Fibroblast of pulmonary artery (primary cell): ENCODE measurements at regions not wholly inside any gene's neighbourhood (a gene's known extent, or its start where the extent isn't known, plus 50 kb on each side); places are given as distances from the start of the nearest gene placed in this dataset.

Source experiments
- DNase-seq: peaks from one replicate; pipeline ENCODE4 v3.0.0-alpha.2; 2010; ENCODE audit warnings: low read depth
- H3K4me3 ChIP-seq: replicated peaks from 2 replicates; pipeline ENCODE4 v1.5.1; 2011; ENCODE audit warnings: low read depth, mild to moderate bottlenecking, control low read depth, low read length, moderate library complexity
- TF ChIP-seq, protein P1 (sequence below): IDR thresholded peaks from 2 replicates; pipeline ENCODE4 v1.5.1; 2011; ENCODE audit warnings: mild to moderate bottlenecking, control low read depth, low read length, inconsistent platforms; ENCODE audit errors: missing control alignments

DNA sequence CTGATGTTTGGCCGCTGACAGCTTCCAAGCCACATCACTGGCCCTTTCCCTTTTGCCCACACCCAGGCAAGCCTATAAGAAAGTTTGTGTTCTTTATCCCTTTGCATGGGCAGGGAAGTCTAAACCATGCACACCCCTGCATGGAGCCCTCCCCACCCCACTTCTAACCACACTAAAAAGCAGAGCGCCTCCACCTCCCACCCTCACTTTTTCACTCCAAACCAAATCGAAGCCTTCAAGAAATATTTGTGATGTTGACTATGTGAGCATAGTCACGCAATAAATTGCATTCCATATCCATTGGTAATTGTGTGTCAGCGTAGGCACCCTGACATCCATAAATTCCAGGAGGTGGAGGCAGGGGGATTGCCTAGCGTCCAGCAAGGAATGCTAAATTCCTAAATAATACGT lies 104.4 kb upstream of the LSM14A start:
- DNase-seq = no peak
- no peak overlapping the region for H3K4me3 ChIP-seq
- TF ChIP-seq, protein P1, sequence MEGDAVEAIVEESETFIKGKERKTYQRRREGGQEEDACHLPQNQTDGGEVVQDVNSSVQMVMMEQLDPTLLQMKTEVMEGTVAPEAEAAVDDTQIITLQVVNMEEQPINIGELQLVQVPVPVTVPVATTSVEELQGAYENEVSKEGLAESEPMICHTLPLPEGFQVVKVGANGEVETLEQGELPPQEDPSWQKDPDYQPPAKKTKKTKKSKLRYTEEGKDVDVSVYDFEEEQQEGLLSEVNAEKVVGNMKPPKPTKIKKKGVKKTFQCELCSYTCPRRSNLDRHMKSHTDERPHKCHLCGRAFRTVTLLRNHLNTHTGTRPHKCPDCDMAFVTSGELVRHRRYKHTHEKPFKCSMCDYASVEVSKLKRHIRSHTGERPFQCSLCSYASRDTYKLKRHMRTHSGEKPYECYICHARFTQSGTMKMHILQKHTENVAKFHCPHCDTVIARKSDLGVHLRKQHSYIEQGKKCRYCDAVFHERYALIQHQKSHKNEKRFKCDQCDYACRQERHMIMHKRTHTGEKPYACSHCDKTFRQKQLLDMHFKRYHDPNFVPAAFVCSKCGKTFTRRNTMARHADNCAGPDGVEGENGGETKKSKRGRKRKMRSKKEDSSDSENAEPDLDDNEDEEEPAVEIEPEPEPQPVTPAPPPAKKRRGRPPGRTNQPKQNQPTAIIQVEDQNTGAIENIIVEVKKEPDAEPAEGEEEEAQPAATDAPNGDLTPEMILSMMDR = no peak

DNA sequence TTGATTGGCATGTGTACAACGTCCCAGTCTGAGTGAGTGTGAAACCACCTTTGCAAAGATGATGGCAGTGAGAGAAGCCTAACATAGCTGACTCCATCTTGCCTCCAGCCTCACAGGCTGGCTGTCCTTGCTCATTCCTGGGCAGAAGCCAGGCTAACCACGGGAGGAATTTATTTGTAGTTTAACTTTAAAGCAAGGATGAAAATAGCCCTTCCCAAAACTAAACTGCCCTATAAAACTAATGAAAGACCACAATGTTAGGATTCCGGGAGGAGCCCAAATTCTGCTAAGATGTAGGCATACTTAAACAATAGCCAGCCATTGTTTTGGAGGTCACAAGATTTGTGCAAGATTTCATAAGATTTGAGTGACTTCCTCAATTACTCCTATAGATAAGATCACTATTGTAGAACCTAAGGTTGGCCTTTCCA lies 96.6 kb upstream of the LSM14A start:
- TF ChIP-seq, protein P1 = no peak
- H3K4me3 ChIP-seq = no peak overlapping the region
- DNase-seq = no peak

DNA sequence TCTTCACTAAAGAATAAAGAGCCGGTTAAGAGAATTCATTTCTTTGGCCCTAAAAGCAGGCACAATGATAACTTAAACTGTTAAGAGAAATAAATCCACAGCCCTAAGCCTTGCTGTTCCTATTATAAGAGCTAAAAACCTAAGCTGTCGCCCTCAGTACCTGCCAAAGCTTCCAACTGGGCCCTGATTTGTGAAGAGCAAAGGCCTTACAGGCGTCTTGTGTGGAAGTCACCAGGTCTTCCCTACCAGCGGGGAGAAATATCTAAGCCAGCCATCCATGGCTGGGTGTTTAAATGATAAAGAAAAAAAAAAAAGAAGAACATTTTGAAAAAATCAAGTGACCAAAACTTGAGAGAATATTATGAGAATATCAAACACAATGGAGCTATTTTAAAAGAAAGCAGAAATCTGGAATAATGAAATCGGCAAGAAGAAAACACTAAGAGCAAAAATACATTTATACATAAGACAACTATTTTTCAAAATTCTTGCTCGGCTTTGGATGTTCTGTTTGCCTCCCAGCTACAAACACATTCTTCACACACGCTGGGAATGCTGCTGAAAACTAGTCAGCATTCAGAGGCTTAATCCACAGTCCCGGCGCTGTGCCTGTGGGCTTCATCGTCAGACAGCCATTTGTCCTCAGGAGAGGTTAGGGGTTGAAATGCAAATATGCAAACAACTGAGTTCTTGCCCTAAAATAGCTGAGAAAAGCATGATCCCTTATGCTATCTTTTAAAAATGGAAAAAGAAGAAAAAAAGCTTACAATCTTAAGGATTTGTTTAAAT lies 89.8 kb upstream of the LSM14A start:
- H3K4me3 ChIP-seq = no peak overlapping the region
- no peak for DNase-seq
- TF ChIP-seq, protein P1 = no peak

DNA sequence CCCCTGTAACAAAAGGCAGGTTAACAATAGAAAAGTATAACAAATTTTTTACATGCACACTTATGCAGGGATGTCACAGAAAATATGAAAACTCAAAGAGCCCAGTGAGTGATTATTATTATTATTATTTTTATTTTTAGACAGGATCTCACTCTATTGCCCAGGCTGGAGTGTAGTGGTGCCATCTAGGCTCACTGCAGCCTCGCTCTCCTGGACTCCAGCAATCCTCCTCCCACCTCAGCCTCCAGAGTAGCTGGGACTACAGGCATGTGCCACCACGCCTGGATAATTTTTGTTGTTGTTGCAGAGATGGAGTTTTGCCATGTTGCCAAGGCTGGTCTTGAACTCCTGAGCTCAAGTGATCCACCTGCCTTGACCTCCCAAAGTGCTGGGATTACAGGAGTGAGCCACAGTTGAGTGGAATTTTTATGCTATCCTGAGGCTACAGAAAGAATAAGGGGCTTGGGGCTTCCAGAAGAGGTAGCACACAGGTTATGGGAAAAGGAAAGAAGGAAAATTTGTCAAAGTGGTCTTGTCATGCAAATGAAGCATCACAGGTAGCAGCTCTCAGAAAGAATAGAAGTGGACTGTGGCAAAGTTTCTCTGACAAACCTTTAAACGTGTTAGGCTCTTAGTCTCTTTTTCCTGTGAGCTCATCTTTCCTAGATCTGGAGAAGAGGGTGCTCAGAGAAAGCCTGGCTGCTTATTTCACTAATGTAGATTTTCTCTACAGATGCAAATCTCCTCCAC lies 87.7 kb upstream of the LSM14A start:
- no peak overlapping the region for H3K4me3 ChIP-seq
- no peak for DNase-seq
- TF ChIP-seq, protein P1 = no peak

DNA sequence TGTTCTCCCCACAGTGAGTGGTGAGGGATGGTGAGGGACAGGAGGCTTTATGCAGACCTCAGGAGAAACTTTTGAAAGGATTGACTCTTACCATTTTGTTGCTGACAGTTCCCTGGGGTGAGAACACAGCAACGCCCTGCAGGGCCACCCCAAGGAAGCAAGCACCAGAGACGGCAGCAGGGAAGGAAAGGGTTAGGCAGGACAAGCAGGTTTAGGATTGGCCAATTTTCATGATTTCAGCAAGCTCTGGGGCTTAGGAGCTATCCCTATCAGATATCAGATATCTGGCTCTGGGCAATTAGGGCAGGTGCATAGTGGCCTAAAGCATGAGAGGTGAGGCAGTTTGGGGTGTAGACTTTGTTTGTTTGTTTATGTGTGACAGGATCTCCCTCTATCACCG lies 87.0 kb upstream of the LSM14A start:
- TF ChIP-seq, protein P1 = no peak
- no peak for DNase-seq
- H3K4me3 ChIP-seq = no peak overlapping the region

DNA sequence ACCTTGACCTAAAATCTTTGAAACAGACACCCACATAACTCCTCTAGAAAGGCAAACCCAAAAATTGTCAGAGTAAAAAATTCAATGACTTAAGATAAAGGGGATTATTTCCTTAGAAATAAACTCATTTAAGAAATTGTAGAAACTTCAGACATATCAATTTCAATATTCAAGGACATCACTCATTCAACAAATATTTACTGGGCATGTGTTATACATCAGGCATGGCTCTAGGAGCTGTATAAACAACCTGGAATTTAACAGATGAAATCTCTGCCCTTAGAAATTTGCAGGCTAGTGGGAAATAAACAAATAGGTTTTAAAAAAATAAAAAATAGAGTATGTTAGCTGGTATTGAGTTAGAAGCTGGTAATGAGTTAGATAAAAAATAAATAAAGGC lies 84.0 kb upstream of the LSM14A start:
- DNase-seq = no peak
- TF ChIP-seq, protein P1 = no peak
- no peak overlapping the region for H3K4me3 ChIP-seq
